ENCODE measurements at regions not wholly inside any gene's neighbourhood (a gene's known extent, or its start where the extent isn't known, plus 50 kb on each side); places are given as distances from the start of the nearest gene placed in this dataset.

DNA sequence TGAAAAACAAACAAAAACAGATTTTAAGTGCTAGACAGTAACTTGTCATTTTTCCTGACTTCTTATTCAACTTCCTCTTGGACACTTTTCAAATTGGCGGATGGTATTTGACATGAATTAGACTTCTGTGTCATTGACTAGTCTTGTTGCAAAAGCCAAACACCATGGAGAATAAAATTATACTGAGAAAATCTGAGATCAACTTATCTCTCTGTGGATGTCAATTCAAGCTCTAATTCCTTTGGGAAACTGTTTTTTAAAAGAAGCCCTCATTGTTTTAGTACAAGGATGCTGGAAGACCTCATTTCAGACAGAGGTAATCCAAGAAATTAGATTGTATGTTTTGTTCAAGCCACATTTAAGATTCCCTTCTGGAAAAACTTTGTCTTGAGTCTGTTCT, 831.0 kb downstream of the SEMA5A start:
- Histone ChIP-seq H3K27me3 (ENCODE audit: insufficient read depth) (no peaks in the 10 kb centered on the region), H2AFZ (ENCODE audit: low read depth) (no peak overlapping the region), H3F3A (replicated peaks; ENCODE audit: insufficient read depth) (no peaks in the 10 kb centered on the region), H3K9me2 (no peaks in the 10 kb centered on the region), H4K20me1 (ENCODE audit: insufficient read depth) (no peaks in the 10 kb centered on the region), H3K4me2 (no peak overlapping the region), H3K9ac (no peak overlapping the region), H3K27ac (ENCODE audit: low read depth in 2 of 2, low read length in 1 of 2) (no peak overlapping the region), H3K79me2 (ENCODE audit: insufficient read depth) (no peaks in the 10 kb centered on the region), H3K36me3 (replicated peaks in 1 of 2; ENCODE audit: control insufficient read depth in 1 of 2, insufficient read depth in 2 of 2, low read length in 1 of 2) (no peaks in the 10 kb centered on the region), H3K4me3 (ENCODE audit: low read depth in 2 of 2, low read length in 1 of 2) (no peak overlapping the region), H3K9me3 (no peaks in the 10 kb centered on the region), H3K4me1 (ENCODE audit: control insufficient read depth in 1 of 2, insufficient read depth in 2 of 2, low read depth in 1 of 2, low read length in 1 of 2) (no peaks in the 10 kb centered on the region)
- 68% methylated on average over 1 of the region's 1 CpG for WGBS (ENCODE audit: low lambda C conversion rate)
- no peak for DNase-seq
- CTCF ChIA-PET: no interaction called here
- POLR2A ChIA-PET: no interaction called here
- TF ChIP-seq TAF1 (IDR thresholded peaks at IDR 0.05; ENCODE audit: borderline replicate concordance, low read depth, low read length): no peak
- no peak for TF ChIP-seq RXRA (IDR thresholded peaks at IDR 0.05; ENCODE audit: borderline replicate concordance, low read depth)
- no peak for TF ChIP-seq RFX5 (IDR thresholded peaks at IDR 0.05; ENCODE audit: low read length)

DNA sequence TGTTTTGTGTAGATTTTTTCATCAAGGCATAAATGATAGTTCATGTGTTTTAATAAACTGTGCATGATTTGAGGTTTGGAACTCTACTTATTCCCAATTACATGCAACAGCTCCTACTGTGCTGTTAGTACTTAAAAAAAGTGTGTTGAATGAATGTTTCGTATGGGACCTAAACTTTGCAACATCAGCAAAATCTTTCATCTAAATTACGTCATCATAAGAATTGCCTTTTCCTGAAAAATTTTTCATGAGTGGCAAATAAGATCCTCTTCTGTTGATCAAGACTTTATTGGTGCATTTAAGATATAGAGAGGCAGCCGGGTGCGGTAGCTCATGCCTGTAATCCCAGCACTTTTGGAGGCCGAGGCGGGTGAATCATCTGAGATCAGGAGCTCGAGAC, 826.1 kb downstream of the SEMA5A start:
- H3F3A ChIP-seq (replicated peaks; ENCODE audit: insufficient read depth): no peaks in the 10 kb centered on the region
- H3K4me2 ChIP-seq: no peak overlapping the region
- H3K36me3 ChIP-seq (replicated peaks in 1 of 2; ENCODE audit: control insufficient read depth in 1 of 2, insufficient read depth in 2 of 2, low read length in 1 of 2): no peaks in the 10 kb centered on the region
- H3K9ac ChIP-seq: no peak overlapping the region
- 59% methylated on average over 7 of the region's 7 CpGs for WGBS (ENCODE audit: low lambda C conversion rate)
- H3K9me2 ChIP-seq: no peaks in the 10 kb centered on the region
- DNase-seq: no peak
- H3K27ac ChIP-seq (ENCODE audit: low read depth in 2 of 2, low read length in 1 of 2): no peak overlapping the region
- H2AFZ ChIP-seq (ENCODE audit: low read depth): no peak overlapping the region
- H3K4me3 ChIP-seq (ENCODE audit: low read depth in 2 of 2, low read length in 1 of 2): no peak overlapping the region
- H3K4me1 ChIP-seq (ENCODE audit: control insufficient read depth in 1 of 2, insufficient read depth in 2 of 2, low read depth in 1 of 2, low read length in 1 of 2): no peaks in the 10 kb centered on the region
- no peaks in the 10 kb centered on the region for H3K9me3 ChIP-seq
- no peak for TF ChIP-seq RAD21 (IDR thresholded peaks at IDR 0.05; ENCODE audit: low read length)
- H3K27me3 ChIP-seq (ENCODE audit: insufficient read depth): no peaks in the 10 kb centered on the region
- ChIA-PET CTCF (no interaction called here), POLR2A (no interaction called here)
- no peaks in the 10 kb centered on the region for H3K79me2 ChIP-seq (ENCODE audit: insufficient read depth)
- H4K20me1 ChIP-seq (ENCODE audit: insufficient read depth): no peaks in the 10 kb centered on the region

DNA sequence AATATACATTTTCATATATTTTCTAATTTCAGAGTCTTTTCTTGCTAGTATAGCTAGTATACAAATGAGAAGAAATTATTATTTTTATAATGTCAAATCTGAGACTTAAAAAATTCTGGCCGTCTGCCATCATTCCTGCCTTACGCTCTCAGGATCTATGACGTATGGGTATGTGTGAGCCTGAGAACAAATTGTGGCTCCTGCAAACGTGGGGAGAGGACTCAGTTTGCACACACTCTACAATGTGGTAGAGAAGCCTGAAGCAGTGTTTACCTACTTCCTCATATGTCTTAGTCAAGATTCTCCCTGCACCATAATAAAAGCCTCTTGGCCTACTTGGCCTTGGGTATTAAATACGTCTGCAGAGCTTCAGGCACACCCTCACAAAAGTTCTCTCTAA, 825.4 kb downstream of the SEMA5A start:
- ChIA-PET CTCF (interaction anchor here (1.1 kb wide), 1 partner anchor 10 kb away, joined by 3 read pairs; no protein-coding TSS in a partner anchor), POLR2A (no interaction called here)
- H3K79me2 ChIP-seq (ENCODE audit: insufficient read depth): no peaks in the 10 kb centered on the region

More for the DNA sequence above, 825.4 kb downstream of the SEMA5A start:
- no peaks in the 10 kb centered on the region for H3K9me2 ChIP-seq
- no peaks in the 10 kb centered on the region for H3K9me3 ChIP-seq
- no peak overlapping the region for H3K9ac ChIP-seq
- no peak overlapping the region for H3K4me2 ChIP-seq
- H4K20me1 ChIP-seq (ENCODE audit: insufficient read depth): no peaks in the 10 kb centered on the region
- TF ChIP-seq, protein P1, sequence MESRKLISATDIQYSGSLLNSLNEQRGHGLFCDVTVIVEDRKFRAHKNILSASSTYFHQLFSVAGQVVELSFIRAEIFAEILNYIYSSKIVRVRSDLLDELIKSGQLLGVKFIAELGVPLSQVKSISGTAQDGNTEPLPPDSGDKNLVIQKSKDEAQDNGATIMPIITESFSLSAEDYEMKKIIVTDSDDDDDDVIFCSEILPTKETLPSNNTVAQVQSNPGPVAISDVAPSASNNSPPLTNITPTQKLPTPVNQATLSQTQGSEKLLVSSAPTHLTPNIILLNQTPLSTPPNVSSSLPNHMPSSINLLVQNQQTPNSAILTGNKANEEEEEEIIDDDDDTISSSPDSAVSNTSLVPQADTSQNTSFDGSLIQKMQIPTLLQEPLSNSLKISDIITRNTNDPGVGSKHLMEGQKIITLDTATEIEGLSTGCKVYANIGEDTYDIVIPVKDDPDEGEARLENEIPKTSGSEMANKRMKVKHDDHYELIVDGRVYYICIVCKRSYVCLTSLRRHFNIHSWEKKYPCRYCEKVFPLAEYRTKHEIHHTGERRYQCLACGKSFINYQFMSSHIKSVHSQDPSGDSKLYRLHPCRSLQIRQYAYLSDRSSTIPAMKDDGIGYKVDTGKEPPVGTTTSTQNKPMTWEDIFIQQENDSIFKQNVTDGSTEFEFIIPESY (IDR thresholded peaks at IDR 0.05; ENCODE audit: borderline replicate concordance, low read depth): no peak
- no peak for TF ChIP-seq RAD21 (IDR thresholded peaks at IDR 0.05; ENCODE audit: low read length)
- TF ChIP-seq, protein P2, sequence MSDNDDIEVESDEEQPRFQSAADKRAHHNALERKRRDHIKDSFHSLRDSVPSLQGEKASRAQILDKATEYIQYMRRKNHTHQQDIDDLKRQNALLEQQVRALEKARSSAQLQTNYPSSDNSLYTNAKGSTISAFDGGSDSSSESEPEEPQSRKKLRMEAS (IDR thresholded peaks at IDR 0.05; ENCODE audit: low read depth): no peak
- TF ChIP-seq, protein P3, sequence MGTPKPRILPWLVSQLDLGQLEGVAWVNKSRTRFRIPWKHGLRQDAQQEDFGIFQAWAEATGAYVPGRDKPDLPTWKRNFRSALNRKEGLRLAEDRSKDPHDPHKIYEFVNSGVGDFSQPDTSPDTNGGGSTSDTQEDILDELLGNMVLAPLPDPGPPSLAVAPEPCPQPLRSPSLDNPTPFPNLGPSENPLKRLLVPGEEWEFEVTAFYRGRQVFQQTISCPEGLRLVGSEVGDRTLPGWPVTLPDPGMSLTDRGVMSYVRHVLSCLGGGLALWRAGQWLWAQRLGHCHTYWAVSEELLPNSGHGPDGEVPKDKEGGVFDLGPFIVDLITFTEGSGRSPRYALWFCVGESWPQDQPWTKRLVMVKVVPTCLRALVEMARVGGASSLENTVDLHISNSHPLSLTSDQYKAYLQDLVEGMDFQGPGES (IDR thresholded peaks at IDR 0.05; ENCODE audit: low read depth, low read length): no peak
- no peak for TF ChIP-seq TCF12 (IDR thresholded peaks at IDR 0.05)
- no peak for TF ChIP-seq NRF1 (IDR thresholded peaks at IDR 0.05; ENCODE audit: low read depth, low read length)
- TF ChIP-seq FOSL2 (IDR thresholded peaks at IDR 0.05; ENCODE audit: borderline replicate concordance, low read depth): no peak
- TF ChIP-seq, protein P4, sequence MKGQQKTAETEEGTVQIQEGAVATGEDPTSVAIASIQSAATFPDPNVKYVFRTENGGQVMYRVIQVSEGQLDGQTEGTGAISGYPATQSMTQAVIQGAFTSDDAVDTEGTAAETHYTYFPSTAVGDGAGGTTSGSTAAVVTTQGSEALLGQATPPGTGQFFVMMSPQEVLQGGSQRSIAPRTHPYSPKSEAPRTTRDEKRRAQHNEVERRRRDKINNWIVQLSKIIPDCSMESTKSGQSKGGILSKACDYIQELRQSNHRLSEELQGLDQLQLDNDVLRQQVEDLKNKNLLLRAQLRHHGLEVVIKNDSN (IDR thresholded peaks at IDR 0.05; ENCODE audit: borderline replicate concordance, low read depth): no peak
- TF ChIP-seq, protein P5, sequence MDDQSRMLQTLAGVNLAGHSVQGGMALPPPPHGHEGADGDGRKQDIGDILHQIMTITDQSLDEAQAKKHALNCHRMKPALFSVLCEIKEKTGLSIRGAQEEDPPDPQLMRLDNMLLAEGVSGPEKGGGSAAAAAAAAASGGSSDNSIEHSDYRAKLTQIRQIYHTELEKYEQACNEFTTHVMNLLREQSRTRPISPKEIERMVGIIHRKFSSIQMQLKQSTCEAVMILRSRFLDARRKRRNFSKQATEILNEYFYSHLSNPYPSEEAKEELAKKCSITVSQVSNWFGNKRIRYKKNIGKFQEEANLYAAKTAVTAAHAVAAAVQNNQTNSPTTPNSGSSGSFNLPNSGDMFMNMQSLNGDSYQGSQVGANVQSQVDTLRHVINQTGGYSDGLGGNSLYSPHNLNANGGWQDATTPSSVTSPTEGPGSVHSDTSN (IDR thresholded peaks at IDR 0.05): no peak
- no peak for TF ChIP-seq RFX5 (IDR thresholded peaks at IDR 0.05; ENCODE audit: low read length)
- no peak for TF ChIP-seq MEF2A (IDR thresholded peaks at IDR 0.05; ENCODE audit: borderline replicate concordance, low read depth)
- no peak overlapping the region for H2AFZ ChIP-seq (ENCODE audit: low read depth)
- H3K4me1 ChIP-seq (ENCODE audit: control insufficient read depth in 1 of 2, insufficient read depth in 2 of 2, low read depth in 1 of 2, low read length in 1 of 2): no peaks in the 10 kb centered on the region
- 38% methylated on average over 5 of the region's 5 CpGs for WGBS (ENCODE audit: low lambda C conversion rate)
- no peaks in the 10 kb centered on the region for H3K27me3 ChIP-seq (ENCODE audit: insufficient read depth)
- DNase-seq: no peak
- H3F3A ChIP-seq (replicated peaks; ENCODE audit: insufficient read depth): no peaks in the 10 kb centered on the region
- no peaks in the 10 kb centered on the region for H3K36me3 ChIP-seq (replicated peaks in 1 of 2; ENCODE audit: control insufficient read depth in 1 of 2, insufficient read depth in 2 of 2, low read length in 1 of 2)
- H3K27ac ChIP-seq (ENCODE audit: low read depth in 2 of 2, low read length in 1 of 2): no peak overlapping the region
- H3K4me3 ChIP-seq (ENCODE audit: low read depth in 2 of 2, low read length in 1 of 2): no peak overlapping the region

Data from SK-N-SH (cell line).